Ishikawa (cell line): ENCODE measurements at regions not wholly inside any gene's neighbourhood (a gene's known extent, or its start where the extent isn't known, plus 50 kb on each side); places are given as distances from the start of the nearest gene placed in this dataset.

Experiments used
- CEBPB ChIP-seq: IDR thresholded peaks from 2 replicates; pipeline ENCODE4 v1.6.1; 2012
- EP300 ChIP-seq: IDR thresholded peaks from 2 replicates; pipeline ENCODE4 v1.6.1; 2012; ENCODE audit warnings: borderline replicate concordance
- FOXM1 ChIP-seq: IDR thresholded peaks from 2 replicates; pipeline ENCODE4 v1.6.1; 2012; ENCODE audit warnings: low read depth, borderline replicate concordance
- RAD21 ChIP-seq: IDR thresholded peaks from 2 replicates; pipeline ENCODE4 v1.6.1; 2012; ENCODE audit warnings: low read depth
- REST ChIP-seq: IDR thresholded peaks from 2 replicates; pipeline ENCODE4 v1.6.1; 2012; ENCODE audit warnings: low read depth, mild to moderate bottlenecking
- TAF1 ChIP-seq: IDR thresholded peaks from 2 replicates; pipeline ENCODE4 v1.6.1; 2012; ENCODE audit warnings: low read depth, mild to moderate bottlenecking
- TCF12 ChIP-seq: IDR thresholded peaks from 2 replicates; pipeline ENCODE4 v1.6.1; 2012; ENCODE audit warnings: low read depth
- USF1 ChIP-seq: IDR thresholded peaks from 2 replicates; pipeline ENCODE4 v1.6.1; 2012
- YY1 ChIP-seq: IDR thresholded peaks from 2 replicates; pipeline ENCODE4 v1.6.1; 2012; ENCODE audit warnings: low read depth
- TF ChIP-seq, protein P1 (sequence below): IDR thresholded peaks from 2 replicates; pipeline ENCODE4 v1.6.1; 2012

- TF ChIP-seq USF1 (no peak), EP300 (no peak), TAF1 (no peak), CEBPB (no peak), YY1 (no peak), TCF12 (no peak), RAD21 (no peak), REST (no peak), FOXM1 (no peak)
- TF ChIP-seq, protein P1, sequence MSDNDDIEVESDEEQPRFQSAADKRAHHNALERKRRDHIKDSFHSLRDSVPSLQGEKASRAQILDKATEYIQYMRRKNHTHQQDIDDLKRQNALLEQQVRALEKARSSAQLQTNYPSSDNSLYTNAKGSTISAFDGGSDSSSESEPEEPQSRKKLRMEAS, result no peak
Observed at GRCh38 chr15:98190914-98191313, 230.4 kb downstream of the ARRDC4 start.
